ENCODE measurements at regions not wholly inside any gene's neighbourhood (a gene's known extent, or its start where the extent isn't known, plus 50 kb on each side); places are given as distances from the start of the nearest gene placed in this dataset.

- ATAC-seq (no peak), DNase-seq (no peak)
- intact Hi-C loops (cut with micrococcal nuclease): no loop called here
- H3K27ac Mint-ChIP-seq: no peak overlapping the region
- H3K27ac ChIP-seq (ENCODE audit: low read length): no peak overlapping the region
- no peak overlapping the region for H3K4me3 ChIP-seq (ENCODE audit: low read length)
- H3K27me3 ChIP-seq (ENCODE audit: control insufficient read depth, insufficient read depth, low read length): no peaks in the 10 kb centered on the region
- no peaks in the 10 kb centered on the region for H3K4me1 Mint-ChIP-seq
- H3K36me3 Mint-ChIP-seq: no peaks in the 10 kb centered on the region
- no peaks in the 10 kb centered on the region for H3K4me1 ChIP-seq (ENCODE audit: control insufficient read depth, insufficient read depth, low read length)
- no peaks in the 10 kb centered on the region for H3K36me3 ChIP-seq (ENCODE audit: control insufficient read depth, insufficient read depth, low read length)
- peaks cover 11 to 20% of the 10 kb centered on the region in 2 donors for H3K9me3 Mint-ChIP-seq
- no peaks in the 10 kb centered on the region for H3K27me3 Mint-ChIP-seq (ENCODE audit: low read depth in 2 of 2)
- no peaks in the 10 kb centered on the region for H3K9me3 ChIP-seq (ENCODE audit: control insufficient read depth, insufficient read depth, low read length)
- H3K4me3 Mint-ChIP-seq: no peak overlapping the region
- TF ChIP-seq CTCF (IDR thresholded peaks at IDR 0.05): no peak
Measured at GRCh38 chr2:123073956-123074355, 951.1 kb upstream of the CNTNAP5 start.

GRCh38 chr2:123077101-123077500, 948.0 kb upstream of the CNTNAP5 start:
- no peaks in the 10 kb centered on the region for H3K4me1 Mint-ChIP-seq
- H3K4me1 ChIP-seq (ENCODE audit: control insufficient read depth, insufficient read depth, low read length): no peaks in the 10 kb centered on the region
- no peaks in the 10 kb centered on the region for H3K27me3 ChIP-seq (ENCODE audit: control insufficient read depth, insufficient read depth, low read length)
- H3K27me3 Mint-ChIP-seq (ENCODE audit: low read depth in 2 of 2): no peaks in the 10 kb centered on the region
- H3K9me3 Mint-ChIP-seq: peaks cover 12 to 15% of the 10 kb centered on the region in 2 donors
- H3K4me3 ChIP-seq (ENCODE audit: low read length): no peak overlapping the region
- intact Hi-C loops (cut with micrococcal nuclease): no loop called here
- H3K4me3 Mint-ChIP-seq: no peak overlapping the region
- no peaks in the 10 kb centered on the region for H3K36me3 Mint-ChIP-seq
- peaks cover 4% of the 10 kb centered on the region for H3K9me3 ChIP-seq (ENCODE audit: control insufficient read depth, insufficient read depth, low read length)
- H3K27ac Mint-ChIP-seq: no peak overlapping the region
- DNase-seq: no peak
- H3K27ac ChIP-seq (ENCODE audit: low read length): no peak overlapping the region
- no peaks in the 10 kb centered on the region for H3K36me3 ChIP-seq (ENCODE audit: control insufficient read depth, insufficient read depth, low read length)
- no peak for TF ChIP-seq CTCF (IDR thresholded peaks at IDR 0.05)
- WGBS (ENCODE audit: insufficient coverage): 89% methylated on average over 1 of the region's 2 CpGs
- no peak for ATAC-seq

- H3K36me3 Mint-ChIP-seq: no peaks in the 10 kb centered on the region
- Histone ChIP-seq H3K4me3 (ENCODE audit: low read length) (no peak overlapping the region), H3K27ac (ENCODE audit: low read length) (no peak overlapping the region), H3K4me1 (ENCODE audit: control insufficient read depth, insufficient read depth, low read length) (no peaks in the 10 kb centered on the region), H3K9me3 (ENCODE audit: control insufficient read depth, insufficient read depth, low read length) (peaks cover 4% of the 10 kb centered on the region), H3K27me3 (ENCODE audit: control insufficient read depth, insufficient read depth, low read length) (no peaks in the 10 kb centered on the region), H3K36me3 (ENCODE audit: control insufficient read depth, insufficient read depth, low read length) (no peaks in the 10 kb centered on the region)
- WGBS (ENCODE audit: insufficient coverage): 59% methylated on average over 3 of the region's 3 CpGs
- H3K9me3 Mint-ChIP-seq: peaks cover 13 to 18% of the 10 kb centered on the region in 2 donors
- DNase-seq (no peak), ATAC-seq (no peak)
- H3K27ac Mint-ChIP-seq: no peak overlapping the region
- TF ChIP-seq CTCF (IDR thresholded peaks at IDR 0.05): no peak
- H3K4me1 Mint-ChIP-seq: no peaks in the 10 kb centered on the region
- intact Hi-C loops (cut with micrococcal nuclease): no loop called here
- no peak overlapping the region for H3K4me3 Mint-ChIP-seq
- H3K27me3 Mint-ChIP-seq (ENCODE audit: low read depth in 2 of 2): no peaks in the 10 kb centered on the region
Measured at GRCh38 chr2:123080331-123080730, 944.8 kb upstream of the CNTNAP5 start.

- H3K36me3 Mint-ChIP-seq: no peaks in the 10 kb centered on the region
- no peaks in the 10 kb centered on the region for H3K4me1 ChIP-seq (ENCODE audit: control insufficient read depth, insufficient read depth, low read length)
- no peak overlapping the region for H3K27ac Mint-ChIP-seq
- H3K9me3 Mint-ChIP-seq: peaks cover 14 to 21% of the 10 kb centered on the region in 2 donors
- no peak for ATAC-seq
- no peak overlapping the region for H3K27ac ChIP-seq (ENCODE audit: low read length)
- no peak for DNase-seq
- WGBS (ENCODE audit: insufficient coverage): no CpG with 5 or more reads among the region's 1 CpG
- no peaks in the 10 kb centered on the region for H3K4me1 Mint-ChIP-seq
- H3K36me3 ChIP-seq (ENCODE audit: control insufficient read depth, insufficient read depth, low read length): no peaks in the 10 kb centered on the region
- no peaks in the 10 kb centered on the region for H3K27me3 Mint-ChIP-seq (ENCODE audit: low read depth in 2 of 2)
- intact Hi-C loops (cut with micrococcal nuclease): no loop called here
- H3K27me3 ChIP-seq (ENCODE audit: control insufficient read depth, insufficient read depth, low read length): no peaks in the 10 kb centered on the region
- TF ChIP-seq CTCF (IDR thresholded peaks at IDR 0.05): no peak
- peaks cover 4% of the 10 kb centered on the region for H3K9me3 ChIP-seq (ENCODE audit: control insufficient read depth, insufficient read depth, low read length)
- H3K4me3 Mint-ChIP-seq: no peak overlapping the region
- H3K4me3 ChIP-seq (ENCODE audit: low read length): no peak overlapping the region
Measured at GRCh38 chr2:123085484-123085883, 939.6 kb upstream of the CNTNAP5 start.

All from natural killer cell (primary cell).